Mesenchymal stem cell (in vitro differentiated cells and primary cell): ENCODE measurements at regions not wholly inside any gene's neighbourhood (a gene's known extent, or its start where the extent isn't known, plus 50 kb on each side); places are given as distances from the start of the nearest gene placed in this dataset.

Source experiments
- DNase-seq: peaks from one replicate; pipeline ENCODE4 v3.0.0-alpha.2; 2013
- H2AFZ ChIP-seq: one replicate; pipeline ENCODE4 v1.6.1; 2013; ENCODE audit warnings: low read depth, mild to moderate bottlenecking, control low read depth, inconsistent platforms, low read length, moderate library complexity
- H2AK5ac ChIP-seq: 2 replicates; pipeline ENCODE4 v1.6.1; 2013; ENCODE audit warnings: low read length, moderate library complexity, mild to moderate bottlenecking, inconsistent platforms; ENCODE audit not compliant: severe bottlenecking
- H2BK120ac ChIP-seq: one replicate; pipeline ENCODE4 v1.6.1; 2013; ENCODE audit warnings: low read depth, mild to moderate bottlenecking, inconsistent platforms, low read length, moderate library complexity
- H2BK12ac ChIP-seq, 2 experiments: one replicate each; pipeline ENCODE4 v1.6.1; 2013; ENCODE audit warnings: inconsistent platforms in 2 of 2, low read length in 2 of 2, mild to moderate bottlenecking in 2 of 2, moderate library complexity in 2 of 2, control low read depth in 1 of 2
- H2BK15ac ChIP-seq: one replicate; pipeline ENCODE4 v1.6.1; 2013; ENCODE audit warnings: mild to moderate bottlenecking, low read depth, inconsistent platforms; ENCODE audit not compliant: poor library complexity, severe bottlenecking
- H2BK5ac ChIP-seq: 2 replicates; pipeline ENCODE4 v1.6.1; 2013; ENCODE audit warnings: low read depth, mild to moderate bottlenecking, low read length, control low read depth, inconsistent platforms; ENCODE audit not compliant: poor library complexity, severe bottlenecking
- H3K14ac ChIP-seq, 2 experiments: one replicate each; pipeline ENCODE4 v1.6.1; 2013; ENCODE audit warnings: inconsistent platforms in 2 of 2, low read length in 2 of 2, control low read depth in 1 of 2, mild to moderate bottlenecking in 1 of 2, moderate library complexity in 1 of 2
- H3K18ac ChIP-seq, 2 experiments: one replicate each; pipeline ENCODE4 v1.6.1; 2013; ENCODE audit warnings: inconsistent platforms in 2 of 2, low read length in 2 of 2, control low read depth in 1 of 2, low read depth in 1 of 2, mild to moderate bottlenecking in 1 of 2
- H3K23ac ChIP-seq, 2 experiments: one replicate each; pipeline ENCODE4 v1.6.1; 2013; ENCODE audit warnings: inconsistent platforms in 2 of 2, low read length in 2 of 2, mild to moderate bottlenecking in 2 of 2, moderate library complexity in 2 of 2, control low read depth in 1 of 2
- H3K27ac ChIP-seq: 2 replicates; pipeline ENCODE4 v1.5.1; 2013; ENCODE audit warnings: mild to moderate bottlenecking, moderate library complexity, low read length, control low read depth, inconsistent platforms; ENCODE audit not compliant: poor library complexity, severe bottlenecking
- H3K27me3 ChIP-seq, 2 experiments: 2 replicates each; pipeline versions ENCODE4 v1.6.1 to v1.7.0; 2013; ENCODE audit warnings: low read length in 2 of 2, mild to moderate bottlenecking in 2 of 2, moderate library complexity in 2 of 2, control low read depth in 1 of 2, inconsistent platforms in 1 of 2; ENCODE audit not compliant: control insufficient read depth in 1 of 2, insufficient read depth in 1 of 2
- H3K36me3 ChIP-seq, 2 experiments: 2 replicates each; pipeline versions ENCODE4 v1.6.1 to v1.7.0; 2013; ENCODE audit warnings: low read length in 2 of 2, control low read depth in 1 of 2, inconsistent platforms in 1 of 2, low read depth in 1 of 2, mild to moderate bottlenecking in 1 of 2; ENCODE audit not compliant: insufficient read depth in 2 of 2, control insufficient read depth in 1 of 2
- H3K4ac ChIP-seq, 2 experiments: one replicate each; pipeline ENCODE4 v1.6.1; 2013; ENCODE audit warnings: inconsistent platforms in 2 of 2, low read length in 2 of 2, mild to moderate bottlenecking in 2 of 2, moderate library complexity in 2 of 2, control low read depth in 1 of 2, low read depth in 1 of 2
- H3K4me1 ChIP-seq: 2 replicates; pipeline ENCODE4 v1.6.1; 2013; ENCODE audit warnings: low read depth, low read length, control low read depth; ENCODE audit not compliant: control insufficient read depth, insufficient read depth
- H3K4me2 ChIP-seq: 2 replicates; pipeline ENCODE4 v1.6.1; 2013; ENCODE audit warnings: low read length, mild to moderate bottlenecking, inconsistent platforms; ENCODE audit not compliant: poor library complexity, severe bottlenecking
- H3K4me3 ChIP-seq, 2 experiments: 2 replicates each; pipeline versions ENCODE4 v1.5.1 to v1.7.0; 2013; ENCODE audit warnings: low read length in 2 of 2, mild to moderate bottlenecking in 2 of 2, control low read depth in 1 of 2, low read depth in 1 of 2; ENCODE audit not compliant: insufficient read depth in 1 of 2
- H3K79me1 ChIP-seq: replicated peaks from 2 replicates; pipeline ENCODE4 v1.6.1; 2013; ENCODE audit warnings: mild to moderate bottlenecking, control low read depth, low read length, inconsistent platforms; ENCODE audit not compliant: poor library complexity, severe bottlenecking
- H3K9ac ChIP-seq: 2 replicates; pipeline ENCODE4 v1.7.0; 2013; ENCODE audit warnings: mild to moderate bottlenecking, low read length, moderate library complexity
- H3K9me3 ChIP-seq: 2 replicates; pipeline ENCODE4 v1.7.0; 2013; ENCODE audit warnings: mild to moderate bottlenecking, low read length; ENCODE audit not compliant: control insufficient read depth
- H4K8ac ChIP-seq: one replicate; pipeline ENCODE4 v1.6.1; 2013; ENCODE audit warnings: inconsistent platforms, mild to moderate bottlenecking, low read length, moderate library complexity
- H4K91ac ChIP-seq: one replicate; pipeline ENCODE4 v1.6.1; 2013; ENCODE audit warnings: mild to moderate bottlenecking, low read length, inconsistent platforms
- WGBS: methylation state at CpG from one replicate; pipeline ENCODE4 v1.1.7; 2013; ENCODE audit warnings: mixed read lengths; 5-methylcytosine and 5-hydroxymethylcytosine counted together

DNA sequence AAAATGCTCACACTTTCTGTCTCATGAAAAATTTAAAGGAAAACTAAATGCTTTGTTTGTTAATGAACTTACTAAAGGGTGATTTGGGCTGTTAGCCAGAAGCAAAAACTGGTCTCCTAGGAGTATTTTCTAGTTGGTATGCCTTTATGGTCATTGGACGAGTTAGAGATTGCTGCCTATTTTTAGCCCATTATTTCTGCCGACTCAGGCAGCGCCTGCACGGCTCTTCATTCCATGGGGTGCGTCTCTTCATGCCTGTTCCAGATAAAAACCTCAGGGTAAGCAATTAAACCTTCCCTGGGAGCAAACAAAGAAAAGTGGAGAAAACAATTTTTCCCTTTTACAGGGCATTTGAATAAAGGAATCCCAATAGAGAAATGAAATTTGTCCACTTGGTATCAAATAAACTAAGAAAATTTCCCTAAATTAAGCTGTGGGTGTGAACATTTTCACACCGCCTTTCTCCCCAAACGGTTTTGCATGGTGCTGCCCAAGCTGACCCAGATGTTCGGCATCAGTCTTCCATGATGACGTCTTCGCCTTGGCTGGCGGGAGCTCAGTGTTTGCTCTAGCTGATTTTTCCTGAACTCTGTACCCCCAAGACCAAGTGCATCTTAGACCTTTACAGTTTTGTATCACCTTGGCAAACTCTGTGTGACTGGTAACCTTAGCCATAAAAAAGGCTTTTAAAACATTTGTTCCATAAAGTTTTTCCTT is 61.7 kb upstream of the ADGRG2 start:
- Histone ChIP-seq H2AK5ac (no peak overlapping the region), H3K27ac (no peak overlapping the region), H3K79me1 (no peaks in the 10 kb centered on the region), H3K27me3 (no peaks in the 10 kb centered on the region), H3K4me1 (no peaks in the 10 kb centered on the region), H3K9me3 (no peaks in the 10 kb centered on the region), H3K9ac (no peak overlapping the region), H3K36me3 (no peaks in the 10 kb centered on the region), H3K4me2 (no peak overlapping the region), H4K91ac (no peak overlapping the region), H3K4ac (no peak overlapping the region), H2BK5ac (no peak overlapping the region), H2BK120ac (no peak overlapping the region), H2BK15ac (no peak overlapping the region), H4K8ac (no peak overlapping the region), H3K14ac (no peak overlapping the region), H3K23ac (no peak overlapping the region), H2BK12ac (no peak overlapping the region), H3K4me3 (no peak overlapping the region), H2AFZ (no peak overlapping the region), H3K18ac (no peak overlapping the region)
- 66% methylated on average over 11 of the region's 11 CpGs for WGBS
- DNase-seq: no peak

GRCh38 chrX:19188566-19188965 is 66.3 kb upstream of the ADGRG2 start:
- Histone ChIP-seq H3K4me1 (no peaks in the 10 kb centered on the region), H2BK120ac (no peak overlapping the region), H2BK12ac (no peak overlapping the region), H3K9me3 (peaks cover 4% of the 10 kb centered on the region), H2BK5ac (no peak overlapping the region), H3K27me3 (no peaks in the 10 kb centered on the region), H3K9ac (no peak overlapping the region), H3K23ac (no peak overlapping the region), H3K18ac (no peak overlapping the region), H2BK15ac (no peak overlapping the region), H3K27ac (no peak overlapping the region), H3K4me3 (no peak overlapping the region), H3K4me2 (no peak overlapping the region), H2AFZ (no peak overlapping the region), H3K36me3 (no peaks in the 10 kb centered on the region), H3K14ac (no peak overlapping the region), H3K79me1 (no peaks in the 10 kb centered on the region), H2AK5ac (no peak overlapping the region), H3K4ac (no peak overlapping the region), H4K8ac (no peak overlapping the region), H4K91ac (no peak overlapping the region)
- WGBS: no CpG with 5 or more reads among the region's 3 CpGs
- DNase-seq: no peak

- Histone ChIP-seq H2BK120ac (no peak overlapping the region), H2AFZ (no peak overlapping the region), H2AK5ac (no peak overlapping the region), H3K4me1 (no peaks in the 10 kb centered on the region), H3K9me3 (peaks cover 4% of the 10 kb centered on the region), H3K18ac (no peak overlapping the region), H3K27ac (no peak overlapping the region), H3K9ac (no peak overlapping the region), H2BK15ac (no peak overlapping the region), H3K27me3 (peaks cover 0 to 13% of the 10 kb centered on the region in 2 experiments), H4K91ac (no peak overlapping the region), H3K4me3 (no peak overlapping the region), H3K79me1 (no peaks in the 10 kb centered on the region), H3K36me3 (no peaks in the 10 kb centered on the region), H2BK5ac (no peak overlapping the region), H3K4me2 (no peak overlapping the region), H2BK12ac (no peak overlapping the region), H3K23ac (no peak overlapping the region), H3K14ac (no peak overlapping the region), H3K4ac (no peak overlapping the region), H4K8ac (no peak overlapping the region)
- DNase-seq: no peak
- no CpG with 5 or more reads among the region's 5 CpGs for WGBS
Observed at GRCh38 chrX:19190902-19191301, 68.6 kb upstream of the ADGRG2 start.

DNA sequence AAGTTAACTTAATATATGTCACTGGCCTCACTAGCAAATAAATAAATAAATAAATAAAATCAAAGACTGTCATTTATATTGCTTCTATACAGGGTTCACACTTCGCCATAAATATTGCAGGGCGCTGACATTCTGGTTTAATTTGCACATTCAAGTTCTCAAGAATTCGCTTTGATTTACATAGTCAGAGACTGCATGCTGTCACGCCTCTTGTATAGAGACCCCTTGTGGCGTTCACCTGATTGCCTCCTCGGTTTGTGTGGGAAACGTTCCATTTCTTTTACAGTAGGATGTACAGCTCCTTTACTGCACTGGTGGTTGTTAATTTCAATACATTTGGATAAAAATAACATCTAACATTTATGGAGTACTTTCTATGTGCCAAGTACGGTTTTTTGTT is 71.3 kb upstream of the ADGRG2 start:
- Histone ChIP-seq H3K4ac (no peak overlapping the region), H3K36me3 (no peaks in the 10 kb centered on the region), H3K18ac (no peak overlapping the region), H3K14ac (no peak overlapping the region), H2BK12ac (no peak overlapping the region), H4K91ac (no peak overlapping the region), H2BK15ac (no peak overlapping the region), H2BK5ac (no peak overlapping the region), H3K27me3 (peaks cover 0 to 21% of the 10 kb centered on the region in 2 experiments), H3K79me1 (no peaks in the 10 kb centered on the region), H2AK5ac (no peak overlapping the region), H4K8ac (no peak overlapping the region), H2BK120ac (no peak overlapping the region), H3K4me2 (no peak overlapping the region), H3K23ac (no peak overlapping the region), H2AFZ (no peak overlapping the region), H3K4me1 (no peaks in the 10 kb centered on the region), H3K27ac (no peak overlapping the region), H3K4me3 (no peak overlapping the region), H3K9ac (no peak overlapping the region), H3K9me3 (peaks cover 4% of the 10 kb centered on the region)
- no peak for DNase-seq
- 56% methylated on average over 5 of the region's 8 CpGs for WGBS
